Tibial nerve (tissue), 4 donors: ENCODE measurements at regions not wholly inside any gene's neighbourhood (a gene's known extent, or its start where the extent isn't known, plus 50 kb on each side); places are given as distances from the start of the nearest gene placed in this dataset.

Source experiments
- DNase-seq, 2 donors: peaks; one replicate each; pipeline ENCODE4 v3.0.0-alpha.2; 2019; ENCODE audit warnings: low spot score in 2 of 2
- H3K27ac ChIP-seq, 4 donors: fragments of 200-600 bp; sonication (generic) in 3 of 4; one replicate each; pipeline ENCODE4 v1.5.1; 2017 to 2019; ENCODE audit warnings: mild to moderate bottlenecking in 1 of 4
- H3K27me3 ChIP-seq, 2 donors: fragments of 200-600 bp; sonication (generic) in 1 of 2; one replicate each; pipeline versions ENCODE4 v1.5.1 to v1.6.0; 2017 to 2019
- H3K36me3 ChIP-seq, 3 donors: fragments of 200-600 bp; sonication (generic); one replicate each; pipeline ENCODE4 v1.5.1; 2018 to 2019
- H3K4me1 ChIP-seq, 4 donors: fragments of 200-600 bp; sonication (generic) in 3 of 4; one replicate each; pipeline ENCODE4 v1.5.1; 2017 to 2019
- H3K4me3 ChIP-seq, 4 donors: fragments of 200-600 bp; sonication (generic) in 3 of 4; one replicate each; pipeline ENCODE4 v1.5.1; 2017 to 2019; ENCODE audit warnings: mild to moderate bottlenecking in 1 of 4, moderate library complexity in 1 of 4
- H3K9me3 ChIP-seq, 4 donors: fragments of 200-600 bp; sonication (generic) in 3 of 4; one replicate each; pipeline ENCODE4 v1.5.1; 2017 to 2019
- CTCF ChIP-seq, 5 experiments: fragments of 200-600 bp in 3 of 5; fragments of 450-650 bp in 2 of 5; sonication (generic) in 3 of 5; IDR thresholded peaks; one replicate each; pipeline ENCODE4 v1.5.1; 2016 to 2019; ENCODE audit warnings: antibody characterized with exemption in 5 of 5, mild to moderate bottlenecking in 3 of 5, moderate library complexity in 2 of 5
- EP300 ChIP-seq, 2 donors: sonication (generic); formaldehyde crosslinking; IDR thresholded peaks; one replicate each; pipeline ENCODE4 v1.6.1; 2017; ENCODE audit warnings: antibody characterized with exemption in 2 of 2, mild to moderate bottlenecking in 1 of 2
- POLR2A ChIP-seq, 2 donors: fragments of 450-650 bp; IDR thresholded peaks; one replicate each; pipeline ENCODE4 v1.6.1; 2017; ENCODE audit warnings: antibody characterized with exemption in 2 of 2, mild to moderate bottlenecking in 2 of 2, moderate library complexity in 2 of 2
- WGBS, 2 donors: methylation state at CpG; one replicate each; pipeline ENCODE4 v1.1.5; 2018; 5-methylcytosine and 5-hydroxymethylcytosine counted together

GRCh38 chr9:102047549-102047948 is 309.1 kb upstream of the GRIN3A start:
- WGBS, 2 donors, result 75 to 88% methylated on average over 3 of the region's 3 CpGs
- Histone ChIP-seq H3K9me3 (no peaks in the 10 kb centered on the region), H3K4me1 (no peaks in the 10 kb centered on the region), H3K27ac (no peak overlapping the region), H3K36me3 (no peaks in the 10 kb centered on the region), H3K27me3 (no peaks in the 10 kb centered on the region), H3K4me3 (no peak overlapping the region)
- DNase-seq, result no peak
- TF ChIP-seq CTCF (IDR thresholded peaks at IDR 0.05) (no peak), EP300 (IDR thresholded peaks at IDR 0.05) (no peak), POLR2A (IDR thresholded peaks at IDR 0.05) (no peak)

- DNase-seq, result no peak
- no peak overlapping the region for H3K4me3 ChIP-seq
- TF ChIP-seq POLR2A (IDR thresholded peaks at IDR 0.05) (no peak), EP300 (IDR thresholded peaks at IDR 0.05) (no peak), CTCF (IDR thresholded peaks at IDR 0.05) (no peak)
- H3K27ac ChIP-seq, result no peak overlapping the region
- H3K4me1 ChIP-seq, result no peaks in the 10 kb centered on the region
- H3K36me3 ChIP-seq, result no peaks in the 10 kb centered on the region
- no peaks in the 10 kb centered on the region for H3K27me3 ChIP-seq
- no peaks in the 10 kb centered on the region for H3K9me3 ChIP-seq
- WGBS, 2 donors, result 85 to 90% methylated on average over 1 of the region's 1 CpG
Measured at GRCh38 chr9:102044133-102044532, 305.7 kb upstream of the GRIN3A start.

DNA sequence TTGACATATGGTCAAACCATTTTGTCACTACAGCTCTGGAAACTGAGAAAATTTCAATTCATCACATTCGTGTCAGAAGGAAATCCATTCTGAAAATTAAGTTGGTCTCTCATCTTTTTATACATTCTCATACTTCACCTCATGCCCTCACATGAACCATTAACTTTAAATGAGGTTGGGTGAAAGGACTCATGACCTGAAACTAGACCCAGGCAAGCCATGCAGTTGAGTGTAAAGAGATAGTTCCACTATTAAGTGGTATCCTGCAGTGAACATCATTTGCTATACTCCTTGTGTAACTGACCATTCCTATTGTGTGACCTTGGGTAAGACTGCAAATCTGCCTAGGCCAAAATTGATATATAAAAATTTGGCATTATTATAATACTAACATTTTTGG is 299.6 kb upstream of the GRIN3A start:
- Histone ChIP-seq H3K4me3 (no peak overlapping the region), H3K36me3 (no peaks in the 10 kb centered on the region), H3K27ac (no peak overlapping the region), H3K9me3 (no peaks in the 10 kb centered on the region), H3K27me3 (no peaks in the 10 kb centered on the region), H3K4me1 (no peaks in the 10 kb centered on the region)
- TF ChIP-seq POLR2A (IDR thresholded peaks at IDR 0.05) (no peak), CTCF (IDR thresholded peaks at IDR 0.05) (no peak), EP300 (IDR thresholded peaks at IDR 0.05) (no peak)
- WGBS, 2 donors, result 65 to 79% methylated on average over 1 of the region's 1 CpG
- DNase-seq, result no peak

DNA sequence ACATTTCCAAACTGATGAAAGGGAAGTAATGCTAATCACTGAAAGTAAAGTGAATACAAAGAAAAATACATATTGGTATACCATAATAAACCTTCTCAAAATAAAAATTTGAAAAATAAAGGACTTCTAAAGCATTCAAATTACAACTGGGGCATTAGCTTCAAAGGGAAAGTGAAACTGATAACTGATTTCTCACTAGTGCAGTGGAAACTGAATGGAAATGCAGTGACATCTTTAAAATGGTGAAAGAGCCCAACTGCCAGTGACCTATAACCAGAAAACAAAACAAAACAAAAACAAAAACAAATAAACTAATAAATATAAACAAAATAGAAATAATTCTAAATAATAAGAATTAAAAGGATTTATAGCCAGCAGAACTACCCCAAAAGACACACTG is 297.5 kb upstream of the GRIN3A start:
- no peaks in the 10 kb centered on the region for H3K27me3 ChIP-seq
- no peak overlapping the region for H3K27ac ChIP-seq
- no peak overlapping the region for H3K4me3 ChIP-seq
- H3K4me1 ChIP-seq, result no peaks in the 10 kb centered on the region
- no peaks in the 10 kb centered on the region for H3K9me3 ChIP-seq
- DNase-seq, result no peak
- H3K36me3 ChIP-seq, result no peaks in the 10 kb centered on the region
- no peak for TF ChIP-seq POLR2A (IDR thresholded peaks at IDR 0.05)
- TF ChIP-seq CTCF (IDR thresholded peaks at IDR 0.05), result no peak
- TF ChIP-seq EP300 (IDR thresholded peaks at IDR 0.05), result no peak

- no peak for DNase-seq
- no peaks in the 10 kb centered on the region for H3K4me1 ChIP-seq
- no peaks in the 10 kb centered on the region for H3K36me3 ChIP-seq
- no peak overlapping the region for H3K27ac ChIP-seq
- no peak overlapping the region for H3K4me3 ChIP-seq
- TF ChIP-seq EP300 (IDR thresholded peaks at IDR 0.05) (no peak), CTCF (IDR thresholded peaks at IDR 0.05) (no peak), POLR2A (IDR thresholded peaks at IDR 0.05) (no peak)
- peaks cover 0 to 6% (median 0%) of the 10 kb centered on the region in 4 donors for H3K9me3 ChIP-seq
- H3K27me3 ChIP-seq, result no peaks in the 10 kb centered on the region
Measured at GRCh38 chr9:102032614-102033013, 294.2 kb upstream of the GRIN3A start.
